ENCODE measurements at regions not wholly inside any gene's neighbourhood (a gene's known extent, or its start where the extent isn't known, plus 50 kb on each side); places are given as distances from the start of the nearest gene placed in this dataset.

GRCh38 chr18:29588446-29589100 lies 1411.6 kb upstream of the CDH2 start:
- Mint-ChIP-seq H3K4me1 (ENCODE audit: low read depth) (no peaks in the 10 kb centered on the region), H3K4me3 (no peak overlapping the region), H3K36me3 (ENCODE audit: low read depth) (no peaks in the 10 kb centered on the region), H3K27me3 (ENCODE audit: insufficient read depth) (no peaks in the 10 kb centered on the region), H3K27ac (no peak overlapping the region), H3K9me3 (no peaks in the 10 kb centered on the region)
- DNase-seq: no peak
- TF ChIP-seq CTCF (IDR thresholded peaks at IDR 0.05): no peak

GRCh38 chr18:29586210-29586609 lies 1409.3 kb upstream of the CDH2 start:
- Mint-ChIP-seq H3K27me3 (ENCODE audit: insufficient read depth) (no peaks in the 10 kb centered on the region), H3K9me3 (no peaks in the 10 kb centered on the region)
- no peak for DNase-seq

GRCh38 chr18:29560270-29560669 lies 1383.3 kb upstream of the CDH2 start:
- Mint-ChIP-seq H3K27ac (no peak overlapping the region), H3K4me3 (no peak overlapping the region), H3K9me3 (no peaks in the 10 kb centered on the region), H3K36me3 (ENCODE audit: low read depth) (no peaks in the 10 kb centered on the region), H3K4me1 (ENCODE audit: low read depth) (peaks cover 7% of the 10 kb centered on the region; the same call in 1 of the 2 replicates), H3K27me3 (ENCODE audit: insufficient read depth) (no peaks in the 10 kb centered on the region; the same call in 1 of the 2 replicates)
- DNase-seq: no peak
- TF ChIP-seq CTCF (IDR thresholded peaks at IDR 0.05): no peak

More at GRCh38 chr18:29586210-29586609, 1409.3 kb upstream of the CDH2 start:
- H3K36me3 Mint-ChIP-seq (ENCODE audit: low read depth): no peaks in the 10 kb centered on the region
- H3K27ac Mint-ChIP-seq: no peak overlapping the region
- no peak overlapping the region for H3K4me3 Mint-ChIP-seq
- no peaks in the 10 kb centered on the region for H3K4me1 Mint-ChIP-seq (ENCODE audit: low read depth)
- no peak for TF ChIP-seq CTCF (IDR thresholded peaks at IDR 0.05)

- TF ChIP-seq CTCF (IDR thresholded peaks at IDR 0.05): no peak
- Mint-ChIP-seq H3K4me3 (no peak overlapping the region), H3K27ac (no peak overlapping the region), H3K4me1 (ENCODE audit: low read depth) (no peaks in the 10 kb centered on the region), H3K27me3 (ENCODE audit: insufficient read depth) (no peaks in the 10 kb centered on the region), H3K9me3 (no peaks in the 10 kb centered on the region), H3K36me3 (ENCODE audit: low read depth) (no peaks in the 10 kb centered on the region)
- DNase-seq: no peak
These were observed 1379.1 kb upstream of the CDH2 start for GRCh38 chr18:29556070-29556469.

GRCh38 chr18:29549759-29550158 lies 1372.8 kb upstream of the CDH2 start:
- no peak for TF ChIP-seq CTCF (IDR thresholded peaks at IDR 0.05)
- Mint-ChIP-seq H3K9me3 (no peaks in the 10 kb centered on the region), H3K4me1 (ENCODE audit: low read depth) (no peaks in the 10 kb centered on the region), H3K27me3 (ENCODE audit: insufficient read depth) (no peaks in the 10 kb centered on the region), H3K27ac (no peak overlapping the region), H3K4me3 (no peak overlapping the region), H3K36me3 (ENCODE audit: low read depth) (no peaks in the 10 kb centered on the region)
- DNase-seq: no peak

Data from HFFc6 (cell line).